Smooth muscle cell (in vitro differentiated cells): ENCODE measurements at regions not wholly inside any gene's neighbourhood (a gene's known extent, or its start where the extent isn't known, plus 50 kb on each side); places are given as distances from the start of the nearest gene placed in this dataset.
"Not testable (repeated sequence)": the region's sequence is repeated elsewhere in the genome, so short reads cannot be mapped to it uniquely, and the experiment has no call there.

Experiments
- DNase-seq: peaks from one replicate; lab custom pipeline; 2025; ENCODE audit not compliant: unreplicated experiment; lab: John Stamatoyannopoulos, UW
- H2AFZ ChIP-seq: fragments of 200-600 bp; sonication (generic); 2 replicates; pipeline ENCODE4 v1.6.0; 2016; ENCODE audit warnings: antibody characterized with exemption, low read depth, mild to moderate bottlenecking
- H3F3A ChIP-seq: fragments of 200-600 bp; sonication (generic); 2 replicates; pipeline ENCODE4 v1.6.0; 2017; ENCODE audit warnings: antibody characterized with exemption, low read depth
- H3K27ac ChIP-seq: fragments of 200-600 bp; sonication (generic); 2 replicates; pipeline ENCODE4 v1.5.1; 2016; ENCODE audit warnings: low read depth, mild to moderate bottlenecking
- H3K27me3 ChIP-seq: fragments of 200-600 bp; sonication (generic); 2 replicates; pipeline ENCODE4 v1.6.1; 2016; ENCODE audit warnings: low read depth, mild to moderate bottlenecking
- H3K36me3 ChIP-seq: fragments of 200-600 bp; sonication (generic); 2 replicates; pipeline ENCODE4 v1.5.1; 2016; ENCODE audit warnings: low read depth
- H3K4me1 ChIP-seq: fragments of 200-600 bp; sonication (generic); 2 replicates; pipeline ENCODE4 v1.5.1; 2016; ENCODE audit warnings: low read depth
- H3K4me2 ChIP-seq: fragments of 200-600 bp; sonication (generic); 2 replicates; pipeline ENCODE4 v1.6.0; 2016; ENCODE audit warnings: mild to moderate bottlenecking
- H3K4me3 ChIP-seq: fragments of 200-600 bp; sonication (generic); 2 replicates; pipeline ENCODE4 v1.5.1; 2016; ENCODE audit warnings: mild to moderate bottlenecking
- H3K79me2 ChIP-seq: fragments of 200-600 bp; sonication (generic); 2 replicates; pipeline ENCODE4 v1.6.0; 2016; ENCODE audit warnings: low read depth, mild to moderate bottlenecking
- H3K9ac ChIP-seq: fragments of 200-600 bp; sonication (generic); 2 replicates; pipeline ENCODE4 v1.6.0; 2016; ENCODE audit warnings: low read depth
- H3K9me3 ChIP-seq: fragments of 200-600 bp; sonication (generic); replicated peaks from 2 replicates; pipeline ENCODE4 v1.5.1; 2016; ENCODE audit warnings: low read depth
- H4K20me1 ChIP-seq: fragments of 200-600 bp; sonication (generic); 2 replicates; pipeline ENCODE4 v1.6.0; 2016; ENCODE audit warnings: low read depth
- WGBS: methylation state at CpG from one replicate; pipeline ENCODE4 v1.1.7; 2016; ENCODE audit warnings: low lambda C conversion rate; 5-methylcytosine and 5-hydroxymethylcytosine counted together
- TF ChIP-seq, protein P1 (sequence below): fragments of 200-600 bp; sonication (generic); IDR thresholded peaks from 2 replicates; pipeline ENCODE4 v1.5.1; 2017; ENCODE audit warnings: borderline replicate concordance, mild to moderate bottlenecking, antibody characterized with exemption; ENCODE audit not compliant: insufficient read depth, poor library complexity, severe bottlenecking

GRCh38 chrX:73943693-73944562 lies 91.4 kb upstream of the XIST start:
- H3K4me2 ChIP-seq, result peak overlapping the region; percentile 99
- H3K9me3 ChIP-seq, result no peaks in the 10 kb centered on the region
- no peaks in the 10 kb centered on the region for H3K27me3 ChIP-seq
- peak overlapping the region; percentile 72 for H3K4me3 ChIP-seq
- H3K79me2 ChIP-seq, result peaks cover 47% of the 10 kb centered on the region
- peak overlapping the region; percentile 99 for H2AFZ ChIP-seq
- H3K9ac ChIP-seq, result peak overlapping the region; percentile 93
- peaks cover 10% of the 10 kb centered on the region for H3K4me1 ChIP-seq
- 9% methylated on average over 39 of the region's 39 CpGs for WGBS
- TF ChIP-seq, protein P1, sequence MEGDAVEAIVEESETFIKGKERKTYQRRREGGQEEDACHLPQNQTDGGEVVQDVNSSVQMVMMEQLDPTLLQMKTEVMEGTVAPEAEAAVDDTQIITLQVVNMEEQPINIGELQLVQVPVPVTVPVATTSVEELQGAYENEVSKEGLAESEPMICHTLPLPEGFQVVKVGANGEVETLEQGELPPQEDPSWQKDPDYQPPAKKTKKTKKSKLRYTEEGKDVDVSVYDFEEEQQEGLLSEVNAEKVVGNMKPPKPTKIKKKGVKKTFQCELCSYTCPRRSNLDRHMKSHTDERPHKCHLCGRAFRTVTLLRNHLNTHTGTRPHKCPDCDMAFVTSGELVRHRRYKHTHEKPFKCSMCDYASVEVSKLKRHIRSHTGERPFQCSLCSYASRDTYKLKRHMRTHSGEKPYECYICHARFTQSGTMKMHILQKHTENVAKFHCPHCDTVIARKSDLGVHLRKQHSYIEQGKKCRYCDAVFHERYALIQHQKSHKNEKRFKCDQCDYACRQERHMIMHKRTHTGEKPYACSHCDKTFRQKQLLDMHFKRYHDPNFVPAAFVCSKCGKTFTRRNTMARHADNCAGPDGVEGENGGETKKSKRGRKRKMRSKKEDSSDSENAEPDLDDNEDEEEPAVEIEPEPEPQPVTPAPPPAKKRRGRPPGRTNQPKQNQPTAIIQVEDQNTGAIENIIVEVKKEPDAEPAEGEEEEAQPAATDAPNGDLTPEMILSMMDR, result no peak
- H3F3A ChIP-seq, result no peaks in the 10 kb centered on the region
- H3K36me3 ChIP-seq, result peaks cover 4% of the 10 kb centered on the region
- peak overlapping the region; percentile 68 for H3K27ac ChIP-seq
- peak; percentile 65 for DNase-seq
- H4K20me1 ChIP-seq, result no peaks in the 10 kb centered on the region

DNA sequence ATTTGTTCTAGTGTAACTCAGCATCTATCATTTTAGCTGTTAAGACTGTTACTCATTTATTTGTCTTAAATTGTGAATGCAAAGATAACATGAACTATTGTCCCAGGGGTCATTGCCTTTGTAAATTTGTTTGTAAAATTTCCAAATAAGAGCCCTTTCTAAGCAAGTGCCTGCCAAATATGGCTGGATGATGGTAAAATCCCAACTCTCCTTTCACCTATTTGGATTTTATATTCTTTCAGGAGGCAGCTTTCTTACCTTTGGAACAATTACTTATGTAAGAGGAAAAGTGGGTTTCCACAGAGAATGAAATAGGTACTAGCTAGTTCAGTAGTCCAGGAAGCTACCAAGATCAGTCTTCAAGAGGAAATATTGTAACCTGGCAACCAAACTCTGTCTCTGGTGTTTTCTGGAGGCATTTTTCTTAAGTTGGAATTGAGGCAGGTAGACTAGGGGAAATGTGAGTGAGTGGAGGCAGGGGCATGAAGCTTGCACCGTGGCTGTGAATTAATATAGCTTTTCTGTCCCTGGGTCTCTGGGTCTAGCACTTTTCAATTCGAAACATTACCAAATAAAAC lies 88.5 kb upstream of the XIST start:
- no peak overlapping the region for H3K4me3 ChIP-seq
- no peak overlapping the region for H2AFZ ChIP-seq
- H3K4me2 ChIP-seq, result no peak overlapping the region
- H3K27me3 ChIP-seq, result no peaks in the 10 kb centered on the region
- no peaks in the 10 kb centered on the region for H3K36me3 ChIP-seq
- peaks cover 18% of the 10 kb centered on the region for H3K79me2 ChIP-seq
- H3F3A ChIP-seq, result no peaks in the 10 kb centered on the region
- DNase-seq, result no peak
- TF ChIP-seq, protein P1, result no peak
- H3K27ac ChIP-seq, result no peak overlapping the region
- no peaks in the 10 kb centered on the region for H3K9me3 ChIP-seq
- H3K4me1 ChIP-seq, result peaks cover 10% of the 10 kb centered on the region
- H4K20me1 ChIP-seq, result no peaks in the 10 kb centered on the region
- H3K9ac ChIP-seq, result no peak overlapping the region
- WGBS, result 91% methylated on average over 2 of the region's 2 CpGs

- H3K79me2 ChIP-seq, H3K4me1 ChIP-seq, H4K20me1 ChIP-seq, H3K27ac ChIP-seq, H3K9ac ChIP-seq, H3F3A ChIP-seq, H3K9me3 ChIP-seq, H3K27me3 ChIP-seq, H2AFZ ChIP-seq, DNase-seq, H3K4me3 ChIP-seq, H3K4me2 ChIP-seq, H3K36me3 ChIP-seq: not testable (repeated sequence)
- WGBS, result 94% methylated on average over 15 of the region's 15 CpGs
Measured at GRCh38 chrX:73937843-73938242, 85.3 kb upstream of the XIST start.

- Histone ChIP-seq H3K27me3 (no peaks in the 10 kb centered on the region), H3K4me2 (no peak overlapping the region), H3K36me3 (no peaks in the 10 kb centered on the region), H2AFZ (no peak overlapping the region), H3K9ac (no peak overlapping the region), H3F3A (no peaks in the 10 kb centered on the region), H3K9me3 (no peaks in the 10 kb centered on the region), H3K27ac (no peak overlapping the region), H3K79me2 (no peaks in the 10 kb centered on the region), H3K4me3 (no peak overlapping the region), H4K20me1 (no peaks in the 10 kb centered on the region), H3K4me1 (no peaks in the 10 kb centered on the region)
- TF ChIP-seq, protein P1, result no peak
- DNase-seq, result no peak
- 92% methylated on average over 2 of the region's 2 CpGs for WGBS
Measured at GRCh38 chrX:73932522-73932921, 80.0 kb upstream of the XIST start.
